Cardiac muscle cell (in vitro differentiated cells and primary cell): ENCODE measurements at regions not wholly inside any gene's neighbourhood (a gene's known extent, or its start where the extent isn't known, plus 50 kb on each side); places are given as distances from the start of the nearest gene placed in this dataset.

Source experiments
- DNase-seq, 2 donors: peaks; one replicate each; pipeline versions ENCODE4 v3.0.0 to v3.0.0-alpha.2; 2010 to 2017; ENCODE audit warnings: low read depth in 1 of 2, low spot score in 1 of 2
- H3K27ac ChIP-seq: fragments of 200-600 bp; sonication (generic); 2 replicates; pipeline ENCODE4 v1.5.1; 2016
- H3K27me3 ChIP-seq: fragments of 200-600 bp; sonication (generic); 2 replicates; pipeline ENCODE4 v1.6.0; 2016; ENCODE audit warnings: control low read depth
- H3K36me3 ChIP-seq: fragments of 200-600 bp; sonication (generic); 2 replicates; pipeline ENCODE4 v1.5.1; 2016; ENCODE audit warnings: control low read depth
- H3K4me1 ChIP-seq: fragments of 200-600 bp; sonication (generic); 2 replicates; pipeline ENCODE4 v1.8.1; 2017; ENCODE audit warnings: low read depth, mild to moderate bottlenecking, mixed run types
- H3K4me3 ChIP-seq: fragments of 200-600 bp; sonication (generic); 2 replicates; pipeline ENCODE4 v1.5.1; 2016; ENCODE audit warnings: mild to moderate bottlenecking
- H3K9me3 ChIP-seq: fragments of 200-600 bp; sonication (generic); 2 replicates; pipeline ENCODE4 v1.5.1; 2017; ENCODE audit warnings: low read depth, mild to moderate bottlenecking, control low read depth
- TF ChIP-seq, protein P1 (sequence below): IDR thresholded peaks from 2 replicates; pipeline ENCODE4 v1.5.1; 2012; ENCODE audit warnings: low read depth, mild to moderate bottlenecking, low read length

DNA sequence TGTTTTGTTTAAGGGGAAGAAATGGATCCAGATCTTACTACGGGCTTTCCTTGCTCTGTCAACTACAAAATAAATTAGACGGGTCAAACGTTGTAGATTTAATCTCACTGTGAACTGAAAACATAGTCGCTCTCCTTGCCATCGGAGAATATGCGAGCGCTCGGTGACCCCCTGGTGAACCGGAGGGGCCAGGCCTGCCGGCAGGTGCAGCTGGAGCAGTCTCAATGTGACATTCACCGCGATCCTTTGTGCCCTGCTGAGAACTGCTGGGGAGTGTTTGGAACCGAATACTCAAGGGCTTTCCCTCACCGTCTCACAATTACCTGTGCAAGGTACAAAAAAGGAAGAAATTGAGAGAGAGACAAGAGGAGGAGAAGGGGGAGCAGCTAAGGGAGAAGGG is 174.1 kb upstream of the GPR26 start:
- H3K27ac ChIP-seq = no peak overlapping the region
- no peak overlapping the region for H3K4me3 ChIP-seq
- H3K4me1 ChIP-seq = peaks cover 4% of the 10 kb centered on the region
- no peaks in the 10 kb centered on the region for H3K27me3 ChIP-seq
- TF ChIP-seq, protein P1, sequence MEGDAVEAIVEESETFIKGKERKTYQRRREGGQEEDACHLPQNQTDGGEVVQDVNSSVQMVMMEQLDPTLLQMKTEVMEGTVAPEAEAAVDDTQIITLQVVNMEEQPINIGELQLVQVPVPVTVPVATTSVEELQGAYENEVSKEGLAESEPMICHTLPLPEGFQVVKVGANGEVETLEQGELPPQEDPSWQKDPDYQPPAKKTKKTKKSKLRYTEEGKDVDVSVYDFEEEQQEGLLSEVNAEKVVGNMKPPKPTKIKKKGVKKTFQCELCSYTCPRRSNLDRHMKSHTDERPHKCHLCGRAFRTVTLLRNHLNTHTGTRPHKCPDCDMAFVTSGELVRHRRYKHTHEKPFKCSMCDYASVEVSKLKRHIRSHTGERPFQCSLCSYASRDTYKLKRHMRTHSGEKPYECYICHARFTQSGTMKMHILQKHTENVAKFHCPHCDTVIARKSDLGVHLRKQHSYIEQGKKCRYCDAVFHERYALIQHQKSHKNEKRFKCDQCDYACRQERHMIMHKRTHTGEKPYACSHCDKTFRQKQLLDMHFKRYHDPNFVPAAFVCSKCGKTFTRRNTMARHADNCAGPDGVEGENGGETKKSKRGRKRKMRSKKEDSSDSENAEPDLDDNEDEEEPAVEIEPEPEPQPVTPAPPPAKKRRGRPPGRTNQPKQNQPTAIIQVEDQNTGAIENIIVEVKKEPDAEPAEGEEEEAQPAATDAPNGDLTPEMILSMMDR = no peak
- no peaks in the 10 kb centered on the region for H3K9me3 ChIP-seq
- no peak for DNase-seq
- H3K36me3 ChIP-seq = no peaks in the 10 kb centered on the region

DNA sequence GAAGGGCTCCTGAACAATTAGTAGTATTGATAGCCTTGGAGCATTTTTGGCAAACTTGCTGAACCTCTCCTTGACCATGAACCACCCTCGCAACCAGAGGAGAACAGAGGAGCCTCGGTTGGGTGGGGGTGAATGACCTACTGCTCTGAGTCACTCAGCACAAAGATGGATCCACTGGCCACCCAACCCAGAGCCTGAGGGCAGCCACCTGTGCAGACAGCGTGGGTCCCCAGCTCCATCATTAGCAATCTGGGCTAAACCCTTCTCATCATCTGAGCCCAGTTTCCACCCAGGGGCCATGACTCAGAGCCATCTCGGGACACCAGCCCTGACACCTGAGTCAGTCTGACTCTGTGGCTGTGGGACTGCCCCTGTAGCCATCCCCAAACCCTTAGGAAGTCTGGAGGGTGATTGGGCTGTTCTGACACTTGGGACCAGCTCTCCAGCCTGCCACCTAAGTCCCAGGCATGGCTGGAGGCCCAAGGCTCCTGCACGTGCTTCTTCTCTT is 171.8 kb upstream of the GPR26 start:
- TF ChIP-seq, protein P1 = no peak
- H3K4me3 ChIP-seq = no peak overlapping the region
- peaks cover 8% of the 10 kb centered on the region for H3K4me1 ChIP-seq
- H3K36me3 ChIP-seq = no peaks in the 10 kb centered on the region
- no peaks in the 10 kb centered on the region for H3K9me3 ChIP-seq
- H3K27ac ChIP-seq = no peak overlapping the region
- DNase-seq = no peak
- no peaks in the 10 kb centered on the region for H3K27me3 ChIP-seq

- no peaks in the 10 kb centered on the region for H3K9me3 ChIP-seq
- no peak for DNase-seq
- no peak overlapping the region for H3K4me3 ChIP-seq
- no peaks in the 10 kb centered on the region for H3K36me3 ChIP-seq
- TF ChIP-seq, protein P1 = no peak
- H3K27me3 ChIP-seq = no peaks in the 10 kb centered on the region
- H3K27ac ChIP-seq = no peak overlapping the region
- H3K4me1 ChIP-seq = peaks cover 8% of the 10 kb centered on the region
These were observed 169.8 kb upstream of the GPR26 start for GRCh38 chr10:123496375-123496774.

DNA sequence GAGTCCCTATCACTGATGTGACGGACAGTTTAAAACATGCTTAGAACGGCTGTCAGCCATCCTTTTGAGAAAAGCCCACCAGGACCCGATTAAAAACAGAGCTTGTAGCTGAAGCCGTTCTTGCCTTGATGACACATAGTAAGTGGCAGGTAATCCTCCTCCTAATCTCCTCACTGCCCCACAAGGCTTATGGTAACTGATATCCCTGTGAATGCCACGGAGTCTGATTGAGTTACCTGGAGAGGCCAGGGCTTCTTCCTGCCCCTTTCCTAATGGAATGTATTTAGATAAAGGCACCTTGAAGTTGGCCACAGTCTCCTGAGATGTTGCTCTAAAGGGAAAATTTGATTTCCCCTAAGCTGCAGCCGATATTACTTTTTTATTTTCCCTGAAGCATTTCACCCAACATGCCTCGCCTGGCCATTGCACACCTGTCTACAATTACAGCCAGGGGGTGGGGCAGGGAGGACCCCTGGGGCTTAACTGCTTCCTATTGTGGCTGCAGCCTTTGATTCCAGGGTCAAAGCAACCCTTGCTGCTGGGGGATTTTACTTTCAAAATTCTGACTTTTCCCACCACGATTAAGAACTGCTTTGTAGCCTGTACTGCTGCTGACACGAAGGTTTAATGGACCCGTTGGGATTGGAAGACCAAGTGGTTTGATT is 169.0 kb upstream of the GPR26 start:
- Histone ChIP-seq H3K4me3 (no peak overlapping the region), H3K4me1 (peaks cover 8% of the 10 kb centered on the region), H3K9me3 (no peaks in the 10 kb centered on the region), H3K36me3 (no peaks in the 10 kb centered on the region), H3K27ac (no peak overlapping the region), H3K27me3 (no peaks in the 10 kb centered on the region)
- no peak for DNase-seq
- TF ChIP-seq, protein P1 = no peak

DNA sequence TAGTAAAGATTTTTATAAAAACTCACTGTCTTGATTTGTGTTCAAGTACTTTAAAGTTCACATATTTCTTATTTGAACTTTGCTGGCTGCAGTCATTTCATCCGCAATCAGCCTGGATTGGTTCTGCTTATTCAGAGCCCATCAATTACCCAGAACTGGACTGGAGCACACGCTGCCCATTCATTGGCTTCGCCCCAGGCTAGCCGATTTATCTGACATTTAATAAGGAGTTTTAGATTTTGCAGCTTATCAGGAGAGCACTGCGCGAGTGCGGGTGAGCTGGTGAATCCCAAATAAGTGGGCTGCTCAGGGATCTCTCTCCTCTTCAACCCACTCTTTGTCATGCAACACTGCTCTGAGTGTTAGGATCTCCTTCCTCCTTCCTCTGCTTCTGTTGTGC is 166.0 kb upstream of the GPR26 start:
- H3K4me1 ChIP-seq = peaks cover 8% of the 10 kb centered on the region
- no peaks in the 10 kb centered on the region for H3K9me3 ChIP-seq
- H3K27me3 ChIP-seq = no peaks in the 10 kb centered on the region
- DNase-seq = no peak
- no peak overlapping the region for H3K4me3 ChIP-seq
- H3K36me3 ChIP-seq = no peaks in the 10 kb centered on the region
- TF ChIP-seq, protein P1 = no peak
- H3K27ac ChIP-seq = no peak overlapping the region
